GM13977 (cell line): ENCODE measurements at regions not wholly inside any gene's neighbourhood (a gene's known extent, or its start where the extent isn't known, plus 50 kb on each side); places are given as distances from the start of the nearest gene placed in this dataset.

Experiments
- DNase-seq: peaks from one replicate; pipeline ENCODE4 v3.0.0; 2012; ENCODE audit warnings: low spot score
- in situ Hi-C: fragments of 300-500 bp; cut with MboI; formaldehyde crosslinking; loops from one replicate; pipeline ENCODE4 v1.12.0; 2022; ENCODE audit warnings: low sequenced_read_pairs, low pct_unique_long_range_greater_than_20kb, mixed read lengths, inconsistent platforms; ENCODE audit not compliant: unreplicated experiment
- TF ChIP-seq, protein P1 (sequence below): IDR thresholded peaks from 2 replicates; pipeline ENCODE4 v1.5.1; 2012; ENCODE audit warnings: mild to moderate bottlenecking, control low read depth; ENCODE audit not compliant: insufficient read depth; ENCODE audit errors: extremely low read depth, missing control alignments

- no peak for DNase-seq
- in situ Hi-C loops, result no loop called here
- TF ChIP-seq, protein P1, sequence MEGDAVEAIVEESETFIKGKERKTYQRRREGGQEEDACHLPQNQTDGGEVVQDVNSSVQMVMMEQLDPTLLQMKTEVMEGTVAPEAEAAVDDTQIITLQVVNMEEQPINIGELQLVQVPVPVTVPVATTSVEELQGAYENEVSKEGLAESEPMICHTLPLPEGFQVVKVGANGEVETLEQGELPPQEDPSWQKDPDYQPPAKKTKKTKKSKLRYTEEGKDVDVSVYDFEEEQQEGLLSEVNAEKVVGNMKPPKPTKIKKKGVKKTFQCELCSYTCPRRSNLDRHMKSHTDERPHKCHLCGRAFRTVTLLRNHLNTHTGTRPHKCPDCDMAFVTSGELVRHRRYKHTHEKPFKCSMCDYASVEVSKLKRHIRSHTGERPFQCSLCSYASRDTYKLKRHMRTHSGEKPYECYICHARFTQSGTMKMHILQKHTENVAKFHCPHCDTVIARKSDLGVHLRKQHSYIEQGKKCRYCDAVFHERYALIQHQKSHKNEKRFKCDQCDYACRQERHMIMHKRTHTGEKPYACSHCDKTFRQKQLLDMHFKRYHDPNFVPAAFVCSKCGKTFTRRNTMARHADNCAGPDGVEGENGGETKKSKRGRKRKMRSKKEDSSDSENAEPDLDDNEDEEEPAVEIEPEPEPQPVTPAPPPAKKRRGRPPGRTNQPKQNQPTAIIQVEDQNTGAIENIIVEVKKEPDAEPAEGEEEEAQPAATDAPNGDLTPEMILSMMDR, result no peak
Observed at GRCh38 chr7:22962775-22963350, 51.1 kb downstream of the HYCC1 start.

GRCh38 chr7:22958742-22959141 lies 55.2 kb downstream of the HYCC1 start:
- in situ Hi-C loops, result no loop called here
- no peak for DNase-seq
- TF ChIP-seq, protein P1, result no peak

DNA sequence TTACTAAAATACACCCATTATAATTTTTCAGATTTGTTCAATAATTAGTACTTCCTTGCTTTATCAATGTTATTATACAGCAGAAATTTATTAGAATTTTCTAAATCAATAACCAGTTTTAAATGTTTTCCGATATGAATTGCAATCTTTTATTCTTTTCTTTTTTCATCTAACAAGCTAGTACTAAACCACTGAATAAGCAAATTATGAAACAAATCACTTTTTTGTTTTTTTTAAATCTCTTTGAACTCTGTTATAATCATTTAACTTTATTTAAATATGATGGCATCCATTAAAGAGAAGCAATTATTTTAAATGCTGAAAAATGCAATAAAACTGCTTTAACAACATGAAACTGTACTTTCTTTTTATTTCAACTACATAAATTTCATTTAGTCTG lies 59.7 kb downstream of the HYCC1 start:
- TF ChIP-seq, protein P1, result no peak
- in situ Hi-C loops, result no loop called here
- no peak for DNase-seq

DNA sequence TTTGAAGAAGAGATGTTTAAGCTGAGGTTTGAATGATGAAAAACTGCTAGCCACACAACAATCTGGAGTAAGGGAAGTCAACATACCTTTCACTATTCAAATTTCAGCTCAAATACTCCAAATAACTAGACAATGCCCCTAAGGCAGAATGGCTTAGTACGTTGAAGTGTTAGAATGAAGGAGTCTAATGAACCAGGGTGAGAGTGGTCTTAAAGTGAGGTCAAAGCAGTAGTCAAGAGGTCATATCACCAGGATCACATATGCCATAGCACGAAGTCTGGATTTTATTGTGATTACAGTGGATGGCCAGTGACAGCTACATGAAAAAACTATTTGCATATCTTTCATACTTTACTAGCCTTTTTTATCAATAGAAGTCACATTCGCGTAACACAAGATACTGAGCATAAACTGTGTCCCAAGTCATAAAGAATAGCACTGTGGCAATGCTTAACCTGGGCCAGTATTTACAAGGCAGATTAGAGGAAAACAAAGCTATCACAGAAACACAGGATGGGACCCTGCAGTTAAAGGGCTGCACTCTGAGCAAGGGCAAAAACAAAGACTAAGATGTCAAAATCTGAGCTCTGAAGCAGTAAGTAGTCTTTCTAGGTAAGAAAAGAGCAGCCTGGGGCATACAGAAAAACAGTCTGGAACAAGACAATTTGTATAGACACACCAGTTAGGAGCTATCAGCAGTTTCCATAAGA lies 61.5 kb downstream of the HYCC1 start:
- TF ChIP-seq, protein P1, result no peak
- in situ Hi-C loops, result no loop called here
- DNase-seq, result no peak

GRCh38 chr7:22949944-22950343 lies 64.0 kb downstream of the HYCC1 start:
- in situ Hi-C loops, result no loop called here
- TF ChIP-seq, protein P1, result no peak
- no peak for DNase-seq

GRCh38 chr7:22949221-22949620 lies 64.7 kb downstream of the HYCC1 start:
- no peak for DNase-seq

More at GRCh38 chr7:22949221-22949620, 64.7 kb downstream of the HYCC1 start:
- TF ChIP-seq, protein P1, result no peak
- in situ Hi-C loops, result no loop called here
